ENCODE measurements at regions not wholly inside any gene's neighbourhood (a gene's known extent, or its start where the extent isn't known, plus 50 kb on each side); places are given as distances from the start of the nearest gene placed in this dataset.

- no peak for DNase-seq (ENCODE audit: low read depth, low spot score)
Observed at GRCh38 chr2:13009027-13009642, 292.4 kb downstream of the TRIB2 start.

- no peak for DNase-seq (ENCODE audit: low read depth, low spot score)
Observed at GRCh38 chr2:13010283-13010682, 293.5 kb downstream of the TRIB2 start.

- no peak for DNase-seq (ENCODE audit: low read depth, low spot score)
Observed at GRCh38 chr2:13014783-13015182, 298.0 kb downstream of the TRIB2 start.

- no peak for DNase-seq (ENCODE audit: low read depth, low spot score)
Observed at GRCh38 chr2:13015532-13016320, 299.0 kb downstream of the TRIB2 start.

- DNase-seq (ENCODE audit: low read depth, low spot score), result no peak
Observed at GRCh38 chr2:13018490-13018889, 301.8 kb downstream of the TRIB2 start.

GRCh38 chr2:13019781-13020180 lies 303.0 kb downstream of the TRIB2 start:
- DNase-seq (ENCODE audit: low read depth, low spot score), result no peak

- no peak for DNase-seq (ENCODE audit: low read depth, low spot score)
Observed at GRCh38 chr2:13020469-13020868, 303.7 kb downstream of the TRIB2 start.

- DNase-seq (ENCODE audit: low read depth, low spot score), result no peak
Observed at GRCh38 chr2:13021470-13021957, 304.8 kb downstream of the TRIB2 start.

GRCh38 chr2:13030606-13031005 lies 313.9 kb downstream of the TRIB2 start:
- DNase-seq (ENCODE audit: low read depth, low spot score), result no peak

GRCh38 chr2:13034861-13035260 lies 318.1 kb downstream of the TRIB2 start:
- no peak for DNase-seq (ENCODE audit: low read depth, low spot score)

GRCh38 chr2:13035866-13036265 lies 319.1 kb downstream of the TRIB2 start:
- DNase-seq (ENCODE audit: low read depth, low spot score), result no peak

GRCh38 chr2:13040043-13040442 lies 323.3 kb downstream of the TRIB2 start:
- DNase-seq (ENCODE audit: low read depth, low spot score), result no peak

- no peak for DNase-seq (ENCODE audit: low read depth, low spot score)
Observed at GRCh38 chr2:13046557-13047165, 329.9 kb downstream of the TRIB2 start.

- DNase-seq (ENCODE audit: low read depth, low spot score), result no peak
Observed at GRCh38 chr2:13050764-13051163, 334.0 kb downstream of the TRIB2 start.

GRCh38 chr2:13052547-13052946 lies 335.8 kb downstream of the TRIB2 start:
- no peak for DNase-seq (ENCODE audit: low read depth, low spot score)

- DNase-seq (ENCODE audit: low read depth, low spot score), result no peak
Observed at GRCh38 chr2:13056259-13056843, 339.6 kb downstream of the TRIB2 start.

- no peak for DNase-seq (ENCODE audit: low read depth, low spot score)
Observed at GRCh38 chr2:13057671-13058070, 340.9 kb downstream of the TRIB2 start.

GRCh38 chr2:13066676-13067075 lies 349.9 kb downstream of the TRIB2 start:
- no peak for DNase-seq (ENCODE audit: low read depth, low spot score)

- no peak for DNase-seq (ENCODE audit: low read depth, low spot score)
Observed at GRCh38 chr2:13067508-13067907, 350.8 kb downstream of the TRIB2 start.

GRCh38 chr2:13089971-13090370 lies 373.2 kb downstream of the TRIB2 start:
- no peak for DNase-seq (ENCODE audit: low read depth, low spot score)

GRCh38 chr2:13091455-13091854 lies 374.7 kb downstream of the TRIB2 start:
- DNase-seq (ENCODE audit: low read depth, low spot score), result no peak

- no peak for DNase-seq (ENCODE audit: low read depth, low spot score)
Observed at GRCh38 chr2:13091861-13092378, 375.2 kb downstream of the TRIB2 start.
